Fibroblast of the aortic adventitia (primary cell): ENCODE measurements at regions not wholly inside any gene's neighbourhood (a gene's known extent, or its start where the extent isn't known, plus 50 kb on each side); places are given as distances from the start of the nearest gene placed in this dataset.

Source experiments
- DNase-seq: peaks from one replicate; pipeline ENCODE4 v3.0.0-alpha.2; 2010; ENCODE audit warnings: low read depth
- H3K4me3 ChIP-seq: 2 replicates; pipeline ENCODE4 v1.5.1; 2011; ENCODE audit warnings: low read depth, mild to moderate bottlenecking, control low read depth, low read length, moderate library complexity
- TF ChIP-seq, protein P1 (sequence below): IDR thresholded peaks from 2 replicates; pipeline ENCODE4 v1.5.1; 2011; ENCODE audit warnings: mild to moderate bottlenecking, low read length, control low read depth, inconsistent platforms; ENCODE audit not compliant: insufficient read depth

- TF ChIP-seq, protein P1, sequence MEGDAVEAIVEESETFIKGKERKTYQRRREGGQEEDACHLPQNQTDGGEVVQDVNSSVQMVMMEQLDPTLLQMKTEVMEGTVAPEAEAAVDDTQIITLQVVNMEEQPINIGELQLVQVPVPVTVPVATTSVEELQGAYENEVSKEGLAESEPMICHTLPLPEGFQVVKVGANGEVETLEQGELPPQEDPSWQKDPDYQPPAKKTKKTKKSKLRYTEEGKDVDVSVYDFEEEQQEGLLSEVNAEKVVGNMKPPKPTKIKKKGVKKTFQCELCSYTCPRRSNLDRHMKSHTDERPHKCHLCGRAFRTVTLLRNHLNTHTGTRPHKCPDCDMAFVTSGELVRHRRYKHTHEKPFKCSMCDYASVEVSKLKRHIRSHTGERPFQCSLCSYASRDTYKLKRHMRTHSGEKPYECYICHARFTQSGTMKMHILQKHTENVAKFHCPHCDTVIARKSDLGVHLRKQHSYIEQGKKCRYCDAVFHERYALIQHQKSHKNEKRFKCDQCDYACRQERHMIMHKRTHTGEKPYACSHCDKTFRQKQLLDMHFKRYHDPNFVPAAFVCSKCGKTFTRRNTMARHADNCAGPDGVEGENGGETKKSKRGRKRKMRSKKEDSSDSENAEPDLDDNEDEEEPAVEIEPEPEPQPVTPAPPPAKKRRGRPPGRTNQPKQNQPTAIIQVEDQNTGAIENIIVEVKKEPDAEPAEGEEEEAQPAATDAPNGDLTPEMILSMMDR, result no peak
- DNase-seq, result peak; percentile 5
- peak overlapping the region; percentile 43 for H3K4me3 ChIP-seq
Observed at GRCh38 chr12:91574391-91574790, 391.8 kb upstream of the DCN start.

- TF ChIP-seq, protein P1, result no peak
- no peak overlapping the region for H3K4me3 ChIP-seq
- DNase-seq, result no peak
Observed at GRCh38 chr12:91572869-91573268, 390.3 kb upstream of the DCN start.

GRCh38 chr12:91567100-91567485, 384.5 kb upstream of the DCN start:
- no peak overlapping the region for H3K4me3 ChIP-seq
- DNase-seq, result no peak
- TF ChIP-seq, protein P1, result no peak

- DNase-seq, result no peak
- TF ChIP-seq, protein P1, result no peak
- no peak overlapping the region for H3K4me3 ChIP-seq
Observed at GRCh38 chr12:91566328-91567099, 383.9 kb upstream of the DCN start.

GRCh38 chr12:91565846-91566245, 383.2 kb upstream of the DCN start:
- H3K4me3 ChIP-seq, result no peak overlapping the region
- TF ChIP-seq, protein P1, result no peak
- DNase-seq, result no peak

DNA sequence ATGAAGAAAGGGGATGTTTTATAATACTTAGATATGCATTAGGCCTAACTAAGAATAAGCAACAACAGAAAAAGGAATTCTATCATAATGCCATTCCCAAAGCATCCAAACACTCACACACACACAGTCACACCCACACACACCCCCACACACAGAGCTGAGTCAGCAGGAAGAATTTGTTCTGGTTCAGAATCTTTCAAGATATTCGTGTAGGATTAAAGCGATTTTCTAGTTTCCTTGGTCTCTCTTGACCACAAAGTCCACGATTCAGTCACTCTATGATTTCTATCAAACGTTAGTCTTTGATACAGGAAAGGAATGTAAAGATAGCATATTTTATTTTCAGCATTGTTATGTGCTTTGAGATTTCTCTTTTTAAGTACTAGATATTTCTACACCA, 382.6 kb upstream of the DCN start:
- no peak overlapping the region for H3K4me3 ChIP-seq
- no peak for DNase-seq
- TF ChIP-seq, protein P1, result no peak
